Activated T-helper 9 cell treated with anti-CD3 and anti-CD28 coated beads, Interleukin-2, amount 50 U/mL, for 16 hours (primary cell): ENCODE measurements at regions not wholly inside any gene's neighbourhood (a gene's known extent, or its start where the extent isn't known, plus 50 kb on each side); places are given as distances from the start of the nearest gene placed in this dataset.

Experiments
- DNase-seq: peaks from one replicate; pipeline ENCODE4 v3.0.0-alpha.2; 2020; ENCODE audit warnings: low read depth

- no peak for DNase-seq
These were observed 534.1 kb upstream of the KCNMB2 start for GRCh38 chr3:178002113-178002512.

- no peak for DNase-seq
These were observed 532.5 kb upstream of the KCNMB2 start for GRCh38 chr3:178003756-178004155.

GRCh38 chr3:178005961-178006360, 530.3 kb upstream of the KCNMB2 start:
- DNase-seq: no peak

- DNase-seq: no peak
These were observed 525.9 kb upstream of the KCNMB2 start for GRCh38 chr3:178010306-178010705.

GRCh38 chr3:178019645-178020044, 516.6 kb upstream of the KCNMB2 start:
- no peak for DNase-seq

- no peak for DNase-seq
These were observed 513.6 kb upstream of the KCNMB2 start for GRCh38 chr3:178022599-178022998.

- DNase-seq: no peak
These were observed 507.3 kb upstream of the KCNMB2 start for GRCh38 chr3:178028933-178029332.

GRCh38 chr3:178036451-178037144, 499.6 kb upstream of the KCNMB2 start:
- DNase-seq: no peak

- DNase-seq: no peak
These were observed 494.3 kb upstream of the KCNMB2 start for GRCh38 chr3:178041931-178042330.

- DNase-seq: no peak
These were observed 493.9 kb upstream of the KCNMB2 start for GRCh38 chr3:178042376-178042775.

GRCh38 chr3:178043084-178043483, 493.2 kb upstream of the KCNMB2 start:
- no peak for DNase-seq

GRCh38 chr3:178044320-178044719, 491.9 kb upstream of the KCNMB2 start:
- DNase-seq: no peak

- DNase-seq: no peak
These were observed 488.7 kb upstream of the KCNMB2 start for GRCh38 chr3:178047496-178047895.

- no peak for DNase-seq
These were observed 487.5 kb upstream of the KCNMB2 start for GRCh38 chr3:178048768-178049167.

GRCh38 chr3:178054471-178054870, 481.8 kb upstream of the KCNMB2 start:
- no peak for DNase-seq

- DNase-seq: no peak
These were observed 480.3 kb upstream of the KCNMB2 start for GRCh38 chr3:178055939-178056338.

- DNase-seq: no peak
These were observed 479.4 kb upstream of the KCNMB2 start for GRCh38 chr3:178056868-178057267.

GRCh38 chr3:178058629-178059028, 477.6 kb upstream of the KCNMB2 start:
- DNase-seq: no peak

- no peak for DNase-seq
These were observed 477.1 kb upstream of the KCNMB2 start for GRCh38 chr3:178059119-178059518.

- no peak for DNase-seq
These were observed 476.4 kb upstream of the KCNMB2 start for GRCh38 chr3:178059836-178060235.

GRCh38 chr3:178060407-178060806, 475.8 kb upstream of the KCNMB2 start:
- no peak for DNase-seq

- no peak for DNase-seq
These were observed 474.1 kb upstream of the KCNMB2 start for GRCh38 chr3:178062126-178062525.

- no peak for DNase-seq
These were observed 472.8 kb upstream of the KCNMB2 start for GRCh38 chr3:178063461-178063860.

GRCh38 chr3:178067721-178068120, 468.5 kb upstream of the KCNMB2 start:
- DNase-seq: no peak
